ENCODE measurements at regions not wholly inside any gene's neighbourhood (a gene's known extent, or its start where the extent isn't known, plus 50 kb on each side); places are given as distances from the start of the nearest gene placed in this dataset.

DNA sequence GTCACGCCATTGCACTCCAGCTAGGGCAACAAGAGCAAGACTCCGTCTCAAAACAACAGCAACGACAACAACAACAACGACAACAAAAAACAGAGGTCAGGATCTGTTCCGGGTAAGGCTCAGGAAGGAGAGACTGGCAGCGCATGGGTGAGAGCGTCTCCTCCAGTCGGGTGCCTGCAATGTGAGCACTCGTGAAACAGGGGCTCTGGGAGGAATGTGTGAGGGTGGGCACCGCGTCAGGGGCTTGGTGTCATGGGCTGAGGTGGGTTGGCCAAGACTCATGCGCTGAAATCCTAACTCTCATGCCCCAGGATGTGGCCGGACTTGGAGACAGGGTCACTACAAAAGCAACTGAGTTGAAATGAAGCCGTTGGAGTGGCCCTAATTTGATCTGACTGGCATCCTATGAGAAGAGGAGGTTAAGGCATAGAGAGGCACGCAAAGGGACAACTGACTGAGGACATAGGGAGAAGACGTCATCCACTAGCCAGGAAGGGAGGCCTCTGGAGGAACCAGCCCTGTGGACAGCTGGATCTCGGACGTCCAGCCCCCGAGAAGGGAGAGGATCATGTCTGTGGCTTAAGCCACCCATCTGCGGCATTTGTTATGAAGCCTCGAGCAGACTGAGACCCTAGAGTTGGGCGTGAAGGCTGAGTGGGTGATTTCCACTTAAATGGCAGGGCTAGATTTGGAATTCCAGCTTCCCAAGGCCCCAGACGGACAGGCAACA is 241.5 kb upstream of the PITRM1 start:
- Histone ChIP-seq H3K4me2 (ENCODE audit: insufficient read depth, low read length) (no peak overlapping the region), H2AFZ (ENCODE audit: low read depth, low read length) (no peak overlapping the region), H4K20me1 (replicated peaks; ENCODE audit: control insufficient read depth, extremely low read depth, insufficient read depth, low read length) (no peaks in the 10 kb centered on the region), H3K9ac (replicated peaks; ENCODE audit: extremely low read depth, insufficient read depth, low read length) (no peak overlapping the region), H3K4me1 (ENCODE audit: control insufficient read depth, extremely low read depth, insufficient read depth, low read length) (no peaks in the 10 kb centered on the region), H3K9me1 (replicated peaks; ENCODE audit: control insufficient read depth, extremely low read depth, insufficient read depth, low read length) (no peaks in the 10 kb centered on the region), H3K4me3 (replicated peaks in 1 of 3; ENCODE audit: insufficient read depth in 1 of 3, low read depth in 1 of 3, low read length in 3 of 3) (no peak overlapping the region), H3K27ac (ENCODE audit: insufficient read depth, low read depth, low read length) (no peak overlapping the region), H3K36me3 (ENCODE audit: control insufficient read depth in 2 of 2, extremely low read depth in 1 of 2, insufficient read depth in 2 of 2, low read length in 2 of 2) (no peaks in the 10 kb centered on the region), H3K9me3 (replicated peaks; ENCODE audit: control insufficient read depth, insufficient read depth, low read length) (no peaks in the 10 kb centered on the region), H3K79me2 (ENCODE audit: control insufficient read depth, insufficient read depth, low read length) (no peaks in the 10 kb centered on the region), H3K27me3 (ENCODE audit: control insufficient read depth in 2 of 2, insufficient read depth in 2 of 2, low read length in 2 of 2) (peaks cover 0 to 2% of the 10 kb centered on the region in 2 experiments)
- ChIA-PET CTCF (no interaction called here), POLR2A (no interaction called here)
- dilution Hi-C loops (cut with MboI; ENCODE audit: extremely low pct_ligation_motif_present, low sequenced_read_pairs) = no loop called here
- no TSS peak for BruUV-seq (replicated peaks)
- TF ChIP-seq, protein P1, sequence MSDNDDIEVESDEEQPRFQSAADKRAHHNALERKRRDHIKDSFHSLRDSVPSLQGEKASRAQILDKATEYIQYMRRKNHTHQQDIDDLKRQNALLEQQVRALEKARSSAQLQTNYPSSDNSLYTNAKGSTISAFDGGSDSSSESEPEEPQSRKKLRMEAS (IDR thresholded peaks at IDR 0.05; ENCODE audit: insufficient read depth, insufficient read length) = no peak
- intact Hi-C loops (cut with micrococcal nuclease) = no loop called here
- FAIRE-seq = no peak
- no peak for DNase-seq (ENCODE audit: low read depth, low spot score)

DNA sequence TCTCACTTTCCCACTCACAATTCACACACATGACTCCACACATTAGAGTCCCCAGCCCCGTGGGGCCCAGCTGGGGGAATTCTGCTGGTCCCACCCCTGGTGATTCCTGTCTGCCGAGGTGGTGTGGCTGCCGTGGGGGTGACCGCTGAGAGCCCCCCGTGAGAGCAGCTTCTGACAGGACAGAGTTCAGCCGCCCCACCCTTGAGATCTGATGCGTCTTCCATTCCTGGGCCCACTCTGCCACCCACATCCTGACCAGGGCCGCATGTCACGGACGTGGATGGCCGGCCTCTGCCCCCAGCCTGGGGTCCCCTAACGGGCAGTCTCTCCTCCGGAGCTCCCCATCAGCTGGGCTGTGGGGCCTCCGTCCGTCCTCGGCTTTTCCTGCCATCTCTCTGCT is 240.1 kb upstream of the PITRM1 start:
- CTCF ChIA-PET = no interaction called here
- no peak overlapping the region for H3K9ac ChIP-seq (replicated peaks; ENCODE audit: extremely low read depth, insufficient read depth, low read length)
- H3K36me3 ChIP-seq (ENCODE audit: control insufficient read depth in 2 of 2, extremely low read depth in 1 of 2, insufficient read depth in 2 of 2, low read length in 2 of 2) = no peaks in the 10 kb centered on the region
- H3K9me3 ChIP-seq (replicated peaks; ENCODE audit: control insufficient read depth, insufficient read depth, low read length) = no peaks in the 10 kb centered on the region
- H3K27me3 ChIP-seq (ENCODE audit: control insufficient read depth in 2 of 2, insufficient read depth in 2 of 2, low read length in 2 of 2) = peaks cover 0 to 2% of the 10 kb centered on the region in 2 experiments
- H3K4me1 ChIP-seq (ENCODE audit: control insufficient read depth, extremely low read depth, insufficient read depth, low read length) = no peaks in the 10 kb centered on the region
- no peak for FAIRE-seq
- intact Hi-C loops (cut with micrococcal nuclease) (no loop called here), dilution Hi-C loops (cut with MboI; ENCODE audit: extremely low pct_ligation_motif_present, low sequenced_read_pairs) (no loop called here)
- H3K9me1 ChIP-seq (replicated peaks; ENCODE audit: control insufficient read depth, extremely low read depth, insufficient read depth, low read length) = no peaks in the 10 kb centered on the region
- BruUV-seq (replicated peaks) = no TSS peak
- no peak overlapping the region for H3K4me2 ChIP-seq (ENCODE audit: insufficient read depth, low read length)
- no peak overlapping the region for H3K27ac ChIP-seq (ENCODE audit: insufficient read depth, low read depth, low read length)
- POLR2A ChIA-PET = no interaction called here
- H3K4me3 ChIP-seq (replicated peaks in 1 of 3; ENCODE audit: insufficient read depth in 1 of 3, low read depth in 1 of 3, low read length in 3 of 3) = no peak overlapping the region
- DNase-seq (ENCODE audit: low read depth, low spot score) = no peak
- no peak overlapping the region for H2AFZ ChIP-seq (ENCODE audit: low read depth, low read length)
- TF ChIP-seq MYC (IDR thresholded peaks at IDR 0.05; ENCODE audit: low read depth, low read length) (no peak), POLR2AphosphoS5 (IDR thresholded peaks at IDR 0.05; ENCODE audit: insufficient read depth, low read depth, low read length) (no peak), JUN (IDR thresholded peaks at IDR 0.05; ENCODE audit: borderline replicate concordance, insufficient read depth, insufficient read length, low read depth) (no peak), EZH2 (IDR thresholded peaks at IDR 0.05; ENCODE audit: borderline replicate concordance, low read depth, low read length, severe bottlenecking) (no peak), FOS (IDR thresholded peaks at IDR 0.05; ENCODE audit: borderline replicate concordance, insufficient read depth, low read length) (no peak), GATA2 (IDR thresholded peaks at IDR 0.05; ENCODE audit: insufficient read depth, insufficient read length, low read depth, low read length) (no peak), POLR2A (IDR thresholded peaks at IDR 0.05; ENCODE audit: low read depth, low read length) (no peak)
- TF ChIP-seq, protein P1 (IDR thresholded peaks at IDR 0.05; ENCODE audit: insufficient read depth, insufficient read length) = no peak
- TF ChIP-seq, protein P2, sequence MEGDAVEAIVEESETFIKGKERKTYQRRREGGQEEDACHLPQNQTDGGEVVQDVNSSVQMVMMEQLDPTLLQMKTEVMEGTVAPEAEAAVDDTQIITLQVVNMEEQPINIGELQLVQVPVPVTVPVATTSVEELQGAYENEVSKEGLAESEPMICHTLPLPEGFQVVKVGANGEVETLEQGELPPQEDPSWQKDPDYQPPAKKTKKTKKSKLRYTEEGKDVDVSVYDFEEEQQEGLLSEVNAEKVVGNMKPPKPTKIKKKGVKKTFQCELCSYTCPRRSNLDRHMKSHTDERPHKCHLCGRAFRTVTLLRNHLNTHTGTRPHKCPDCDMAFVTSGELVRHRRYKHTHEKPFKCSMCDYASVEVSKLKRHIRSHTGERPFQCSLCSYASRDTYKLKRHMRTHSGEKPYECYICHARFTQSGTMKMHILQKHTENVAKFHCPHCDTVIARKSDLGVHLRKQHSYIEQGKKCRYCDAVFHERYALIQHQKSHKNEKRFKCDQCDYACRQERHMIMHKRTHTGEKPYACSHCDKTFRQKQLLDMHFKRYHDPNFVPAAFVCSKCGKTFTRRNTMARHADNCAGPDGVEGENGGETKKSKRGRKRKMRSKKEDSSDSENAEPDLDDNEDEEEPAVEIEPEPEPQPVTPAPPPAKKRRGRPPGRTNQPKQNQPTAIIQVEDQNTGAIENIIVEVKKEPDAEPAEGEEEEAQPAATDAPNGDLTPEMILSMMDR (IDR thresholded peaks at IDR 0.05; ENCODE audit: extremely low read depth in 1 of 2, insufficient read depth in 1 of 2, low read depth in 1 of 2, low read length in 2 of 2) = no peak
- no peaks in the 10 kb centered on the region for H3K79me2 ChIP-seq (ENCODE audit: control insufficient read depth, insufficient read depth, low read length)
- no peaks in the 10 kb centered on the region for H4K20me1 ChIP-seq (replicated peaks; ENCODE audit: control insufficient read depth, extremely low read depth, insufficient read depth, low read length)
